ENCODE measurements at regions not wholly inside any gene's neighbourhood (a gene's known extent, or its start where the extent isn't known, plus 50 kb on each side); places are given as distances from the start of the nearest gene placed in this dataset.
A peak's percentile ranks its signal among the peaks of the same experiment; 100 is the strongest.

- ChIA-PET CTCF (no interaction called here), POLR2A (no interaction called here)
- intact Hi-C loops (cut with DNase I, micrococcal nuclease) = no loop called here
- no peak overlapping the region for H3K4me3 Mint-ChIP-seq
- peaks cover 4% of the 10 kb centered on the region for H3K27me3 Mint-ChIP-seq
- H3K4me1 Mint-ChIP-seq = peaks cover 12% of the 10 kb centered on the region
- H3K36me3 Mint-ChIP-seq (ENCODE audit: low read depth) = no peaks in the 10 kb centered on the region
- no peak for DNase-seq
- no peak for ATAC-seq
- no peaks in the 10 kb centered on the region for H3K9me3 Mint-ChIP-seq (ENCODE audit: low read depth)
- H3K27ac Mint-ChIP-seq = no peak overlapping the region
Measured at GRCh38 chr3:171959532-171960089, 79.8 kb upstream of the FNDC3B start.

- ChIA-PET CTCF (no interaction called here), POLR2A (no interaction called here)
- peaks cover 2% of the 10 kb centered on the region for H3K27me3 Mint-ChIP-seq
- no peaks in the 10 kb centered on the region for H3K9me3 Mint-ChIP-seq (ENCODE audit: low read depth)
- H3K4me1 Mint-ChIP-seq = peaks cover 12% of the 10 kb centered on the region
- no peaks in the 10 kb centered on the region for H3K36me3 Mint-ChIP-seq (ENCODE audit: low read depth)
- H3K27ac Mint-ChIP-seq = no peak overlapping the region
- intact Hi-C loops (cut with DNase I, micrococcal nuclease) = no loop called here
- DNase-seq = no peak
- no peak for ATAC-seq
- H3K4me3 Mint-ChIP-seq = no peak overlapping the region
Measured at GRCh38 chr3:171960159-171960558, 79.2 kb upstream of the FNDC3B start.

GRCh38 chr3:171962137-171962720 lies 77.1 kb upstream of the FNDC3B start:
- no peaks in the 10 kb centered on the region for H3K36me3 Mint-ChIP-seq (ENCODE audit: low read depth)
- H3K27ac Mint-ChIP-seq = no peak overlapping the region
- H3K9me3 Mint-ChIP-seq (ENCODE audit: low read depth) = no peaks in the 10 kb centered on the region
- CTCF ChIA-PET = interaction anchor here (1.0 kb wide), 1 partner anchor 14 kb away, joined by 3 read pairs; no protein-coding TSS in a partner anchor
- H3K4me3 Mint-ChIP-seq = no peak overlapping the region
- intact Hi-C loops (cut with DNase I, micrococcal nuclease) = no loop called here
- peaks cover 2% of the 10 kb centered on the region for H3K27me3 Mint-ChIP-seq
- DNase-seq (no peak), ATAC-seq (no peak)
- H3K4me1 Mint-ChIP-seq = peaks cover 12% of the 10 kb centered on the region
- POLR2A ChIA-PET = no interaction called here

GRCh38 chr3:171963546-171963945 lies 75.8 kb upstream of the FNDC3B start:
- ChIA-PET CTCF (no interaction called here), POLR2A (no interaction called here)
- Mint-ChIP-seq H3K27me3 (peaks cover 2% of the 10 kb centered on the region), H3K4me3 (no peak overlapping the region), H3K9me3 (ENCODE audit: low read depth) (no peaks in the 10 kb centered on the region), H3K27ac (no peak overlapping the region), H3K4me1 (peaks cover 12% of the 10 kb centered on the region), H3K36me3 (ENCODE audit: low read depth) (no peaks in the 10 kb centered on the region)
- intact Hi-C loops (cut with DNase I, micrococcal nuclease) = no loop called here
- DNase-seq (no peak), ATAC-seq (no peak)

GRCh38 chr3:171965067-171965712 lies 74.2 kb upstream of the FNDC3B start:
- intact Hi-C loops (cut with DNase I, micrococcal nuclease) = no loop called here
- CTCF ChIA-PET = no interaction called here
- Mint-ChIP-seq H3K27ac (no peak overlapping the region), H3K4me3 (no peak overlapping the region), H3K36me3 (ENCODE audit: low read depth) (no peaks in the 10 kb centered on the region), H3K4me1 (peaks cover 10% of the 10 kb centered on the region), H3K27me3 (peaks cover 2% of the 10 kb centered on the region), H3K9me3 (ENCODE audit: low read depth) (no peaks in the 10 kb centered on the region)
- no peak for ATAC-seq
- DNase-seq = no peak
- POLR2A ChIA-PET = no interaction called here

- DNase-seq = no peak
- no peaks in the 10 kb centered on the region for H3K9me3 Mint-ChIP-seq (ENCODE audit: low read depth)
- H3K4me1 Mint-ChIP-seq = peaks cover 2% of the 10 kb centered on the region
- H3K27ac Mint-ChIP-seq = no peak overlapping the region
- H3K27me3 Mint-ChIP-seq = no peaks in the 10 kb centered on the region
- H3K4me3 Mint-ChIP-seq = no peak overlapping the region
- intact Hi-C loops (cut with DNase I, micrococcal nuclease) = no loop called here
- ChIA-PET CTCF (no interaction called here), POLR2A (no interaction called here)
- H3K36me3 Mint-ChIP-seq (ENCODE audit: low read depth) = no peaks in the 10 kb centered on the region
- ATAC-seq = no peak
Measured at GRCh38 chr3:171966533-171967136, 72.7 kb upstream of the FNDC3B start.

GRCh38 chr3:171967137-171967783 lies 72.1 kb upstream of the FNDC3B start:
- CTCF ChIA-PET = interaction anchor here (1.4 kb wide), 1 partner anchor 13 kb away, joined by 3 read pairs; no protein-coding TSS in a partner anchor
- DNase-seq (no peak), ATAC-seq (no peak)
- H3K4me3 Mint-ChIP-seq = no peak overlapping the region
- H3K27ac Mint-ChIP-seq = no peak overlapping the region
- no peaks in the 10 kb centered on the region for H3K27me3 Mint-ChIP-seq
- intact Hi-C loops (cut with DNase I, micrococcal nuclease) = no loop called here
- peaks cover 2% of the 10 kb centered on the region for H3K4me1 Mint-ChIP-seq
- no peaks in the 10 kb centered on the region for H3K9me3 Mint-ChIP-seq (ENCODE audit: low read depth)
- H3K36me3 Mint-ChIP-seq (ENCODE audit: low read depth) = no peaks in the 10 kb centered on the region
- POLR2A ChIA-PET = no interaction called here

GRCh38 chr3:171967932-171968678 lies 71.3 kb upstream of the FNDC3B start:
- H3K36me3 Mint-ChIP-seq (ENCODE audit: low read depth) = no peaks in the 10 kb centered on the region
- ATAC-seq = no peak
- POLR2A ChIA-PET = no interaction called here
- CTCF ChIA-PET = interaction anchor here (1.4 kb wide), 1 partner anchor 12 kb away, joined by 3 read pairs; no protein-coding TSS in a partner anchor
- intact Hi-C loops (cut with DNase I, micrococcal nuclease) = no loop called here
- H3K27ac Mint-ChIP-seq = no peak overlapping the region
- H3K27me3 Mint-ChIP-seq = no peaks in the 10 kb centered on the region
- peaks cover 2% of the 10 kb centered on the region for H3K4me1 Mint-ChIP-seq
- H3K4me3 Mint-ChIP-seq = no peak overlapping the region
- no peak for DNase-seq
- H3K9me3 Mint-ChIP-seq (ENCODE audit: low read depth) = no peaks in the 10 kb centered on the region

GRCh38 chr3:171970301-171970788 lies 69.0 kb upstream of the FNDC3B start:
- no peak overlapping the region for H3K4me3 Mint-ChIP-seq
- H3K36me3 Mint-ChIP-seq (ENCODE audit: low read depth) = no peaks in the 10 kb centered on the region
- no peaks in the 10 kb centered on the region for H3K9me3 Mint-ChIP-seq (ENCODE audit: low read depth)
- ATAC-seq (peak; percentile 66), DNase-seq (no peak)
- peaks cover 2% of the 10 kb centered on the region for H3K4me1 Mint-ChIP-seq
- intact Hi-C loops (cut with DNase I, micrococcal nuclease) = no loop called here
- H3K27me3 Mint-ChIP-seq = peaks cover 4% of the 10 kb centered on the region
- POLR2A ChIA-PET = interaction anchor here (0.6 kb wide), 1 partner anchor 82 kb away, joined by 3 read pairs; no protein-coding TSS in a partner anchor
- H3K27ac Mint-ChIP-seq = peak overlapping the region; percentile 17
- CTCF ChIA-PET = no interaction called here

GRCh38 chr3:171971919-171972514 lies 67.4 kb upstream of the FNDC3B start:
- DNase-seq = no peak
- H3K36me3 Mint-ChIP-seq (ENCODE audit: low read depth) = no peaks in the 10 kb centered on the region
- intact Hi-C loops (cut with DNase I, micrococcal nuclease) = no loop called here
- no peak for ATAC-seq
- H3K4me3 Mint-ChIP-seq = no peak overlapping the region
- H3K4me1 Mint-ChIP-seq = peaks cover 2% of the 10 kb centered on the region
- CTCF ChIA-PET = interaction anchor here (0.7 kb wide), 1 partner anchor 67 kb away, joined by 3 read pairs; the partner anchor contains the start of gene FNDC3B
- POLR2A ChIA-PET = no interaction called here
- no peaks in the 10 kb centered on the region for H3K9me3 Mint-ChIP-seq (ENCODE audit: low read depth)
- H3K27me3 Mint-ChIP-seq = peaks cover 4% of the 10 kb centered on the region
- no peak overlapping the region for H3K27ac Mint-ChIP-seq

- Mint-ChIP-seq H3K9me3 (ENCODE audit: low read depth) (no peaks in the 10 kb centered on the region), H3K27ac (no peak overlapping the region), H3K4me3 (no peak overlapping the region), H3K36me3 (ENCODE audit: low read depth) (no peaks in the 10 kb centered on the region), H3K4me1 (peaks cover 2% of the 10 kb centered on the region), H3K27me3 (peaks cover 4% of the 10 kb centered on the region)
- DNase-seq (no peak), ATAC-seq (no peak)
- intact Hi-C loops (cut with DNase I, micrococcal nuclease) = no loop called here
- ChIA-PET POLR2A (no interaction called here), CTCF (no interaction called here)
Measured at GRCh38 chr3:171972871-171973348, 66.5 kb upstream of the FNDC3B start.
